ENCODE measurements at regions not wholly inside any gene's neighbourhood (a gene's known extent, or its start where the extent isn't known, plus 50 kb on each side); places are given as distances from the start of the nearest gene placed in this dataset.
"Not testable (repeated sequence)": the region's sequence is repeated elsewhere in the genome, so short reads cannot be mapped to it uniquely, and the experiment has no call there.

DNA sequence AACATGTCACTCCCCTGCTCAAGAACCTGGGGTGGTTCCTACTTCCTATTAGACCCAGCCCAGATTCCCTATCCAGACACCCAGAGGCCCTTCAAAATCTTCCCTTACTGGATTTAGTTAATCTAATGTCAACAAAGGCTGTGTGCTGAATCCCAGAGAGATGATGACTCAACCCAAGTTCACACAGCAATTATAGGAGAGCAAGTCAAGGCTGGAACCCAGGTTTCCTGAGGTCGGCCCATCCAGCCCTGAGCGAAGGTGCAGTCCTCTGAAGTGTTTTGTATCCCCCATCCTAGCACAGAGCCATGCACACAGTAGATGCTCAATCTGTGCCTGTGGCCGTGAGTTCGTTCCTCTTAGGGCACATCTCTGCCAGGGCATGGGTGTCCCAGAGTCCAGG, 452.1 kb downstream of the GOLGA6L6 start:
- DNase-seq (ENCODE audit: low read depth in 2 of 2) = not testable (repeated sequence)

DNA sequence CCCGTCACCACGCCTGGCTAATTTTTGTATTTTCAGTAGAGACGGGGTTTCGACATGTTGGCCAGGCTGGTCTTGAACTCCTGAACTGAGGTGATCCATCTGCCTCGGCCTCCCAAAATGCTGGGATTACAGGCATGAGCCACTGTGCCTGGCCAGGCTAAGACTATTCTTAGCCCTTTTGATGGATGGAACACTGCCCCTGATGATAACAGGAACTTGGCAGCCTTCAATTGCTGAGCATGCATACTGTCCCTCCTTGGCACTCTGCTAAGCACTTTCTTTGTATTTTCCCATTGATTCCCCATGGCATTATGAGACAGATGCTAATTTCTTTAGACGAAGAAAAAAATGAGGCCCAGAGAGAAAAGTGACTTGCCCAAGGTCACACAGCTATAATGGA, 457.6 kb downstream of the GOLGA6L6 start:
- not testable (repeated sequence) for DNase-seq (ENCODE audit: low read depth in 2 of 2)

DNA sequence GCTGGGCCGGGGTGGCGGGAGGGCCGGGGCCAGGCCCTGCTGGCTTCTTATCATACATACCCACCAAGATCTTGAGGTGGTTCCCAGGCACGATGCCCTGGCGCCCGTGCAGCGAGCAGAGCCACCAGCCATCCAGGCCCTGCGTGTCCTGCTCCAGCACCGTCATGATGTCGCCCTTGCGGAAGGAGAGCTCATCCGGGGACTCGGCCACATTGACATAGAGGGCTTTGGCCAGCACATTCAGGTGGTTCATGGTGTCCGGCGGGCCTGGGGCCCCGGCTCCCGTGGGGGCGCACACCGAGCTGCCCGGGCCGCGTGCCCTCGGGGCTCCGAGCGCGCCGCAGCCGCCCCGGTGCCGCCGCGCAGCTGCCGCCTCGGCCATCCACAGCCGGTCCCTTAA, 467.5 kb downstream of the GOLGA6L6 start:
- not testable (repeated sequence) for DNase-seq (ENCODE audit: low read depth in 2 of 2)

DNA sequence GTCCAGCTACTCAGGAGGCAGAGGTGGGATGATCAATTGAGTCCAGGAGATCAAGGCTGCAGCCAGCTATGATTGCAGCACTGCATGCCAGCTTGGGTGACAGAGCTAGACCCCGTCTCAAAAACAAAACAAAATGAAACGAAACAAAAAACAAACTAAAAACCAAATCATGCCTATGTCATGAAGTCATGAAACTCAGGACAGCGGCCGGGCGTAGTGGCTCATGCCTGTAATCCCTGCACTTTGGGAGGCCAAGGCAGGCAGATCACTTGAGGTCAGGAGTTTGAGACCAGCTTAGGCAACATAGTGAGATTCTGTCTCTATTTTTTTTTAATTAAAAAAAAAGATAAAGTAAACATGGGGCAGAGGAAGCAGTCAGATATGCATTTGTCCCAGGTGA, 472.6 kb downstream of the GOLGA6L6 start:
- DNase-seq (ENCODE audit: low read depth in 2 of 2) = not testable (repeated sequence)

DNA sequence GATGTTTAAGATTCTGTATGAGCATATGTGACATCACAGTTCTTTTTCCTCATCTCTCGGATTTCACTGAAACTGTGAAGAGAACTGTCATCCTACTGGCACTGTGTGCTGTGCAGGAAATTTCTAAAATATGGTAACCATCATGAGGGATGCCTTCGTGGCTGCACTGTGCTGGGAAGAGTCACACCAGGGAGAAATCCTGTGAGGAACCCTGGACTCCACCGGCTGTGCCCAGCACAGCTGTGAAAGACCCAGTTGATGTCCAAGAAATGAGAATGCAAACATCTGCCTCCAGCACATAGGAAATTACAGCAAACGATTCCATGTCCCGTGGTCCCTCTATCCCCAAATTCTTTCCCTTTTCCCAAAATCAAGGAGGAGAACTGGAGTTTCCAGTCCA, 475.4 kb downstream of the GOLGA6L6 start:
- not testable (repeated sequence) for DNase-seq (ENCODE audit: low read depth in 2 of 2)

DNA sequence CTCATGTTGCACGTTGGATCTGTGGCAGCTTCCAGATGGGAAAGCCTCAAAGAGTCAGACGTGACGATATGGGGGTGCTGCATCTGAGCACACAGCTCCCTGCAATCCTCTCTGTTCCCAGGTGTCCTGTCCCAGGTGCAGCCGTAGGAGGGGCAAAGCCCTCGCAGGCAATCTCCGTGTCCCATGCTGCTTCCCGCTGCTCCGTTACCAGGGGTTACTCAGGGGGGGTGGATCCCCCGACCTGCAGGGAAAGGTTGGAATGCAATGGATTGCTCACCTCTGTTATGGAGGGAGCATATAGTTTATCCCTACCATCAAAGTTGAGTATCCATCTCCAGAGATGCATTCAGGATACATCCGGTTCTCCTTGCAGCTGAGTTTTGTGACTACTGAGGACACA, 476.1 kb downstream of the GOLGA6L6 start:
- DNase-seq (ENCODE audit: low read depth in 2 of 2) = not testable (repeated sequence)

DNA sequence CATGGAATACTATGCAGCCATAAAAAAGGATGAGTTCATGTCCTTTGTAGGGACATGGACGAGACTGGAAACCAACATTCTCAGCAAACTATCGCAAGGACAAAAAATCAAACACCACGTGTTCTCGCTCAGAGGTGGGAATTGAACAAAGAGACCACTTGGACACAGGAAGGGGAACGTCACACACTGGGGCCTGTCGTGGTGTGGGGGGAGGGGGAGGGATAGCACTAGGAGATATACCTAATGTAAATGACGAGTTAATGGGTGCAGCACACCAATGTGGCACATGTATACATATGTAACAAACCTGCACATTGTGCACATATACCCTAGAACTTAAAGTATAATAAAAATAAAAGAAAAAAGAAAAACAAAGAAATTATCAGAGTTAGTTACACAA, 478.4 kb downstream of the GOLGA6L6 start:
- not testable (repeated sequence) for DNase-seq (ENCODE audit: low read depth in 2 of 2)

DNA sequence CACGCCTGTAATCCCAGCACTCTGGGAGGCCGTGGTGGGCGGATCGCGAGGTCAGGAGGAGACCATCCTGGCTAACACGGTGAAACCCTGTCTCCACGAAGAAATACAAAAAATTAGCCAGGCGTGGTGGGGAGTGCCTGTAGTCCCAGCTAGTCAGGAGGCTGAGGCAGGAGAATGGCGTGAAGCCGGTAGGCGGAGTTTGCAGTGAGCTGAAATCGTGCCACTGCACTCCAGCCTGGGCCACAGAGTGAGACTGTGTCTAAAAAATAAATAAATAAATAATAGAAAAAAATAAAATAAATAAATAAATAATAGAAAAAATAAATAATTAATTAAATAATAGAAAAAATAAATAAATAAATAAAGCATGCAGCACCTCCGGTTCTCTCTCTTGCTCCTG, 480.8 kb downstream of the GOLGA6L6 start:
- DNase-seq (ENCODE audit: low read depth in 2 of 2) = not testable (repeated sequence)

DNA sequence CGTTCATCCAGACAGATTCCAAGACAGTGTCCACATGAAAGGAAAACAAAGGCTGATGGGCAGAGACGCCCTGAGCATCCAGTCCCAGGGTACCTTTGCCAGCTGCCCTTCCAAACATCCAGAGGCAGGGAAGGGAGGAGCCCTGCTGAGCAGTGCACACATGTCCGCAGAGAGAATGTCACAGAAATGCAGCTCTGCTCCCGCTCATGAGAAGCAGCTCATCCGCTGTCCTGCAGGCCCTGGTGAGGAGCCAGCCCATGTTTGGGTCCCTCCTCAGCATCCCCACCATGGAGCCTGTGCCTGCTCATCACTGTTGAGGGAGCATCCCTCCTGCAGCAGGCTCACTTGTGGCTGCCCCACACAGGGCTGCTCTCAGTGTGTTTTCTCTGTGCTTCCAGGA, 484.7 kb downstream of the GOLGA6L6 start:
- not testable (repeated sequence) for DNase-seq (ENCODE audit: low read depth in 2 of 2)

DNA sequence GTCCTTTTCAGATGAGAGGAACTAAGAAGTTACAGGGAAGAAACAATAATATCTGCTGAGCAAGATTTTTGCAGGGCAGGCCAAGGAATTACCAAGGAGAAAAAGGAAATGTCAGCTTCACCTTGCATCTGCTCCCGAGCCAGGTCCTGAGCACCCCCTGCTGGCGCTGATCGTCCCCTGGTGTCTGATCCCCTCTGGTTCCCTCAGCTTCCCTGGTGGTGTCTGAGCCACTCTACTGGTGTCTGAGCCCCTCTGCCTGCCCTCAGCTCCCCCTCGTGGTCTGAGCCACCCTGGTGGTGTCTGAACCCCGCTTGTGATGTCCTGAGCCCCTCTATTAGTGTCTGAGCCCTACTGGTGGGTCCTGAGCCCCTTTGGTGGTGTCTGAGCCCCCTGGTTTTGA, 485.7 kb downstream of the GOLGA6L6 start:
- not testable (repeated sequence) for DNase-seq (ENCODE audit: low read depth in 2 of 2)

DNA sequence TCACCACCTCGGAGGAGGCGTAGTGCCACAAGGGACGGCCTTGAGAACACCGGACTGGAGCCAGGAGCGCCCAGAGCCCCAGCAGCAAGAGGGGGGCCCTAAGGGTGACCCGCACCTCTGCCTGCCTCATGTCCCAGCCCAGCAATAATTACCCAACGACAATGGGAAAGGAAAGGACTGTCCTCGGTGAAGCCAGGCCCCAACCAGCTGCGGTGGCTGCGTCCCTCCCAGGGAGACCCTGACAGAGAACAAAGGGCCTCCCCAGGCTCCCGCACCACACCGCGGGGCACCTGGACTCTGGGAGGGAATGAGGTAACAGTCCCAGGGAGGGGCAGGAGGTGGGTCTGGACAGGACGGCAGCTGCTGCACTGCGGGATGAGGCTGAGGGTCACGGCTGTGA, 493.4 kb downstream of the GOLGA6L6 start:
- DNase-seq (ENCODE audit: low read depth in 2 of 2) = not testable (repeated sequence)

DNA sequence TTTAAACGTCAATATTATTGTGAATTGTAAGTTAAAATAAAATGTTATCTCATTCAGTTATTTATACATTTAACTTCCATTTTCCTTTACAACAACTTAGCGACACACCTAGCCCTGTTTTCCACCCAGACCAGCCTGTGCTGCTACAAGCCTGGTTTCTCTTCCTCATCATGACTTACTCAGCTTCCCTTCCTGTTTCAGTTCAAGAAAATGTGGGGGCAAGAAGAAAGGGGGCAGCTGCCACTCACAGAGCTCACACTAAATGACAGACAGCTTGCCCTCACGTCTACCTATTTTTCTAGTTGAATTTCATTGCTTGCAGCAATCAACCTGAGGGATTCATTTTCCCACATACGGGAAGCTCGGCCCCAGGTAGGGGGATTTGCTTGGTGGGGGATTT, 496.4 kb downstream of the GOLGA6L6 start:
- DNase-seq (ENCODE audit: low read depth in 2 of 2) = not testable (repeated sequence)

DNA sequence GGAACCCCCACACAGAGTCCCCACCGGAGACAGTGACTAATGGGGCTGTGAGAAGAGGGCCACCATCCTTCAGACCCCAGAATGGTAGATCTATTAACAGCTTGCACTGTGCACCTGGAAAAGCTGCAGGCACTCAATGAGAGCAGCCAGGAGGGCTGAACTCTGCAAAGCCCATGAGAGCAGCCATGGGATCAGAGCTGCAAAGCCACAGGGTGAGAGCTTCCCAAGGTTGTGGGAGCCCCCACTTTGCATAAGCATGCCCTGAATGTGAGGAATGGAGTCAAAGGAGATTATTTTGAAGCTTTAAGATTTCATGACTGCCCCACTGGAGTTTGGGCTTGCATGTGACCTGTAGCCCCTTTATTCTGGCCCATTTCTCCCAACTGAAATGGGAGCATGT, 500.9 kb downstream of the GOLGA6L6 start:
- not testable (repeated sequence) for DNase-seq (ENCODE audit: low read depth in 2 of 2)

DNA sequence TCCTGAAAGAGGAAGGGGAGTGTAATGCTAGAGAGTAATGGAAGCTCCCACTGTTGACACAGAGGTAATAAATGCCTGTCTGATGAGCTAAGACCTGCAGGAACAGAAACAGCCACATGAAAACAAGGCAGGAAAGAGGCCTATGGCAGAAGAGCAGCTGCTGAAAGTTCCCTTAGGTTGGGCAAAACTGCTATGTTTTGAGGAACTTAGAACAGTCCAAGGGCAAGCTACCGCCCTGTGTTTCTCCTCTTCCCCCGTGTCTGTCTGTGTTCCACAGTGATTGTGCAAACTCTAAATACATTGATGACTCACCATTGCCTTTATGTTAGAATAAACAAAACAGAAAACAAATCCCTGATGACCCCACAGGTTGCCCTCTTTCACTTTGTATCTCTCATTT, 516.6 kb downstream of the GOLGA6L6 start:
- DNase-seq (ENCODE audit: low read depth in 2 of 2) = not testable (repeated sequence)

DNA sequence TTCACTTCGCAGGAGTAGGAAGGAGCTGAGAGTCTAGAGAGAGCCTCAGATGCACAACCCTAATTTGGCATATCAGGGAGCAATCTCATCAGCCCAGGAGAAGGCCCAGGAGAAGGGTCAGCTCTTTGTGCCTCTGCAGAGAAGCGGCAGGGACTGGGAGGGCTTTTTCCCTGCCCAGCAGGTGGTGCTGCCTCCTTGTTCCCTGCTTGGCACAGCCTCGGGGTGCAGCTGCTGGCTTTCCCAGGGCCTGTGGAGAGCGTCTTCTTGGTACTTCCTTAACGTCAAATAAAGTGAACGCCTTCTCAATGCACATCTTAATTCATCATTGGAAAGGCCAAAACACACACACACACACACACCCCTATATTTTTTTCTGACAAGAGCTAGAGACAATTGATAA, 519.3 kb downstream of the GOLGA6L6 start:
- not testable (repeated sequence) for DNase-seq (ENCODE audit: low read depth in 2 of 2)

DNA sequence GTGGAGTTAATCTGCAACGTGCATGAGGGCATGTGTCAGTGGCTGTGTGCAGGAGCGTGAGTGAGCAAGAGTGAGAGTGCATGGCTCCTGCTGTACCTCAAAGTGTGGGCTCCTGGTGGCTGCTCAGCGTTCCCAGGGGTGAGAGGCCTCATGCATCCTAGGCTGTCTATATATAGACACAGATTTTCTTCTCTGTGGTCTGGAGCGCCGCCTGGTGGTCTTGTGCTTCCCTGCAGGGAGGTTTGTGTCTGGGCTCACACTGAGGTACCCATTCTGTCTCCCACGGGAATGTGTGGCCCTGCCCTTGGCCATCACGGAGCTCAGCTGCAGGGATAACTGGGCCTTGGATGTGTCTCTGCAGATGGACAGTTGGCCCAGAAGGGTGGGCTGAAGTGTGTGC, 520.2 kb downstream of the GOLGA6L6 start:
- DNase-seq (ENCODE audit: low read depth in 2 of 2) = not testable (repeated sequence)

DNA sequence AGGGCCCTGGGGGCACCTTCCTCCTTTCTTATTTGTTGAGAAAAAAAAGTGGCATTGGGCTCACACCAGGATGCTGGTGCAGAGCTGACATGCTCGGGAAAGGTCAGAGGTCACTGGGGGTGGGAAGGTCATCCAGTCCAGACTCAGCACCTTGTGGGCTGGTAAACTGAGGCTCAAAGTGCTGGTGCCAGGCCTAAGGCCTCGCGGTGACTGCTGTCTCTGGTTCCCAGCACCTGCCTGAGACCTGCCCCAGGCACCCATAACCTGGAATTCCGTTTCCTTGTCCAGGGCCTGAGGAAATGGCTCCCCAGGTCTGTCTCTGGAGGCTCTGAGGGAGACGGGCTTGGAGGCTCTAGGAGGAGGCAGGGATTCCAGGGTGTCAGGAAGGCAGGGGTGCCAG, 521.0 kb downstream of the GOLGA6L6 start:
- DNase-seq (ENCODE audit: low read depth in 2 of 2) = not testable (repeated sequence)

DNA sequence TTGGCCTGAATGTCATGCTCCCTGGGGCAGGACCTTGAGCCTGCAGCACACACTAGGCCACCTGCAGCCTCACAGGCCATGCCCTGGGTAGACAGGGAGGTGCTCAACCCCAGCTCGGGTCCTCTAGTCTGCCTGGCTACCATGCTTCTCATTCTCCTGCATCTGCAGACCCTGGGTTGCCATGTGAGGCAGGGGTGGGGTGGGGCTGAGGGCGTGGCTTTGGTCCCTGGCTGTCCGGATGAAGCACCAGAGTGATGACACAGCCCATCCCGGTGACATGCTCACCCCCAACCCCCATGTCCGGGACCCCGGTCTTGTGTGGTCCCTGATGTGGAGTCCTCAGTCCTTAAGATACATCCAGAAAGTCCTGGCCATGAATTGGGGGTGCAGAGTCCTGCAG, 521.8 kb downstream of the GOLGA6L6 start:
- not testable (repeated sequence) for DNase-seq (ENCODE audit: low read depth in 2 of 2)

DNA sequence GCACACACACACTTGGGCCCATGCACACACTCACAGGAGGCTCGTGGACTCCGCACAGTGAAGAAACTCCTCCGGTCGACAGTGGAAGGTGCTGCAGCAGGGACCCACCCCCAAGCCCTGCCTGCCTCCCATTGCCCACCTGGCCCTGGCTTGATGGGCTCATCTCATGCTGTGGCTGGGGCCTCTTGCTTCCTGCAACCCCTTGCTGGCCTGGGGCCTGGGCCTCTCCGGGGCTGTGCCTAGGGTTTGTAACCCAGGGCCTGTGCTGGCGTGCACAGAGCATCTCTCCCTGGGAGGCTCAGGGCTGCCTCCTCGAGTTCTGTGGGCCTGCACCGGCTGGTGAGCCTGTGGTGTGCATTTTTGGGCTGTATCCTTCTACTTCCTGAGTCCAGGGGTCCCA, 524.0 kb downstream of the GOLGA6L6 start:
- not testable (repeated sequence) for DNase-seq (ENCODE audit: low read depth in 2 of 2)

DNA sequence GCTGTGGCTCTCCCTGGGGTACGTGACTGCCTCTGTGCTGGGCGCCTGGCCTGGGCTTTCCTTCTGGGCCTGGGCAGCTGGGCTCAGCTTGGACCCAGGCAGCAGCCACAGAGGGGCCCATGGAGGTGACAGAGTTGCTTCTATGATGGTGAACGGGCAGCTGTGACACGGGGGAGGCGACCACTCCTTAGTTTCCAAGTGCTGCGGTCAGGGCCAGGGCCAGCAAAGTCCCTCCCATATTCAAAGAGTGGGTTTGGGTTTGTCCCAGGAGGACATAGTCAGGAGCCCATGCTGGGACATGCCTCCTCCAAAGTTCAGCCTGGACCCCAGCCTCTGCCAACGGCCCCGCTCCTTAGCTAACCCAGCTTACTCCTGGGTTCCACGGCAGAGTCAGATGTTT, 524.7 kb downstream of the GOLGA6L6 start:
- not testable (repeated sequence) for DNase-seq (ENCODE audit: low read depth in 2 of 2)

DNA sequence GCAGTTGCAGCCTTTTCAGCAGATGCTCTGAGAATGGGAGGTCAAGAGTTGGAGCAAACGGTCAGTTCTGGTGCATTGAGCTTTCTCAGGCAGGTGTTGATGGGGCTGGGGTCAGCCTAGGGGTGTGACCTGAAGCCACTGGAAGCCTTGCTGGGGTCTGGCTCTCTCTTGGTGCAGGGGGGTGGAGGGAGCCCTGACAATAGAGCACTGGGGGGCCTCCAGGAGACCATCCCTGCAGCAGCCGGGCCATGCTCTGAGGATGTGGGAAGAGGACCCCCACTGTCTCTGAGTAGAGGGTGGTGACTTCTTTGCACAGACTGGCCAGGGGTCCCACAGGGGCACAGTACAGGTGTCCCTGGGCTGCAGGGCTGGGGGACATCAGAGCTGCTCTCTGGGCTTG, 528.8 kb downstream of the GOLGA6L6 start:
- DNase-seq (ENCODE audit: low read depth in 2 of 2) = not testable (repeated sequence)

DNA sequence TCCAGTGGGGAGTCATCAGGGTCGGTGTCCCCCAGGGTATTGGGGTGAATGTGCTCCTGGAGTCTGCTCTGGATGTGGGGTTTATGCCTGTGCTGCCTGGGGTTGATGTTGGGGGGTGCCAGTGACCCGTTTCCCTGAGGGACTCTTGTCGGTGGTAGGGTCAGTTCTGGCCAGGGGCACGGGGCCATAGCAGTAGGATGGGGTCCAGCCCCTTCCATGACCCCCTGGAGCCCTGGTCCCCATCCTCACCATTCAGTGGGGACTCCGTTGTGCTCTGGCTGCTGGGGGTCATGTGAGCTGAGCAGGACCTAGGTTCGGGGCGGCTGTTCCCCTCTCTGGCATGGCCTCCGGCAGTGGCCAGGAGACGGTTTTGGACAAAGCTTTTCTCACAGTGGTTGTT, 530.8 kb downstream of the GOLGA6L6 start:
- DNase-seq (ENCODE audit: low read depth in 2 of 2) = not testable (repeated sequence)

DNA sequence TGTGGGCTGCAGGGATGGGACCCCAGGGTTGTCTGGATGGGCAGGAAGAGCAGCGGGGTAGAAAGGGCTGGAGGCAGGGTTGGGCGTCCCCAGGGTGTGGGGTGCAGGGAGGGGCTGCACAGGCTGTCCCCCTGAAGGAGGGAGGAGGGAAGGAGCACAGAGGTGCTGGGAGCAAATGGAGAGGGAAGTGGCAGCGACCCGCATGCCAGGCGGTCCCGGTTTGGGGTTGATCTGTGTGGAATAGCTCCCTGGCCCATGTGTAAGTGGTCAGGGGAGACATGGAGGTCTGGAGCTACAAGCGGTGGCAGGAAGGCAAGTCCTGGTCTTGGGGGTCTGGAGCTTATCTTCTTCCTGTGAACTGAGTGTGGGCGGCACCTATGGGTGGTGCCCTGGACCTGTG, 532.0 kb downstream of the GOLGA6L6 start:
- not testable (repeated sequence) for DNase-seq (ENCODE audit: low read depth in 2 of 2)

DNA sequence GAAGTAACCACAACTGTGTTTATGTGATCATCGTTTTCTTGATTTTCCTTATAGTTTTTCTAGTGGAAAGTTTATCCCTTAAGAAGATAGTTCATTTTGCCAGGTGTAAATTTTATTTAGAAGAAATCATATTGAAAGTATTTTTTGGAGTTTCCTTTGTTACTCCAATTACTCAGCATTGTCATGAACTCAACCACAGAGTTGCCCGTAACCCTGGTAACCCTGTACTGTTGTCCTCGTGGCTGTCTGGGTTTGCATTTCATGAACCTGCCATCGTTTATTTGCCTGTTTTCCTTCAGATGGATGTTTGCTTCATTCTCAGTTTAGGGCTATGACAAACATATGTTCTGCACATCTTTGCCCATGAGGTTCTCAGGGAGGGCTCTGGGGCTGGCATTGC, 534.3 kb downstream of the GOLGA6L6 start:
- not testable (repeated sequence) for DNase-seq (ENCODE audit: low read depth in 2 of 2)

Data from activated CD4-positive, alpha-beta T cell treated with anti-CD3 and anti-CD28 coated beads for 24 hours (primary cell).